CD4-positive, alpha-beta T cell treated with Interleukin-2 at 100 ng/mL for 4 hours (primary cell): ENCODE measurements at regions not wholly inside any gene's neighbourhood (a gene's known extent, or its start where the extent isn't known, plus 50 kb on each side); places are given as distances from the start of the nearest gene placed in this dataset.
"Not testable (repeated sequence)": the region's sequence is repeated elsewhere in the genome, so short reads cannot be mapped to it uniquely, and the experiment has no call there.

Source experiments
- DNase-seq: peaks from one replicate; pipeline ENCODE4 v3.0.0-alpha.2; 2020; ENCODE audit warnings: low spot score

DNA sequence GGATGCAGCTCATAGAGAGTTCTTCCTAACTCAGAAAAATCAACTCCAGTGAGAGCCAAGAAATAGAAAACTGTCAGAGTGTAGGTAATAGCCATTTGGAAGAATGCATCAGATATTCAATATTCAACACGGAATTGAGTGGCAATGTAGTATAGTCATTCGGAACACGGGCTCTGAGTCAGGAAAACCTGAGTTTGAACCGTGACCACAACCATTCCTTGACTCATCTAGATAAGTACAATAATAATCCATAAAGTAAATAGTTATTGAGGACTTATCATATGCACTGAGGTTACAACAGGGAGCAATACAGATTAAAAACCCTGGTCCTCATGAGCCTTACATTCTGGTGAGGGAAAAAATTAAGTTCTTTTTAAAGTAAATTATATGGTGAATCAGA lies 62.6 kb upstream of the PHF21A start:
- DNase-seq = no peak

DNA sequence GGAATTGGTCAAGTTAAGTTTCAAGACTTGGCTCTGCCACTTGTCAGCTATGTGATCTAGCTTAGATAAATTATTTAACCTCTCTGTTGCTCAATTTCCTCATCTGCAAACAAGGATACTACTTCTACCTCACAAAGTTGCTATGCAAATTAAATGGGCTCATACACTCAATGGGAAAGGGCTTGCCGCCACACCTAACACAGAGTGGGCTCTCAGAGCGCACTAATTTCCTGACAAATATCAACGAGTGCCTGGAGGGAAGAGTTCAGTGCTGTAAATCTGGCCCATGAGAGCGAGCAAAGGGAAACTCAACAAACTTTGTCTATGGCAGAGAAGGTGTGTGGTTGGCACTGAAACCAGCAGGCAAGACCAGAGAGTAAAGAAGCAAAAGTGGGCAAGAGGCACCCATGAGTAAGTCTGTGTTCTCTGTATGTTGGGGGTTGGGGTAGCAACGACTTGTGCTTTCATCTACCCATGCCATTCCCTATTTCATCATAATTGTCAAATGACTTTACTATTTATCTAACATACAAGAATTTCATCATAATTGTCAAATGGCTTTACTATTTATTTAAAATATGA lies 60.7 kb upstream of the PHF21A start:
- no peak for DNase-seq

DNA sequence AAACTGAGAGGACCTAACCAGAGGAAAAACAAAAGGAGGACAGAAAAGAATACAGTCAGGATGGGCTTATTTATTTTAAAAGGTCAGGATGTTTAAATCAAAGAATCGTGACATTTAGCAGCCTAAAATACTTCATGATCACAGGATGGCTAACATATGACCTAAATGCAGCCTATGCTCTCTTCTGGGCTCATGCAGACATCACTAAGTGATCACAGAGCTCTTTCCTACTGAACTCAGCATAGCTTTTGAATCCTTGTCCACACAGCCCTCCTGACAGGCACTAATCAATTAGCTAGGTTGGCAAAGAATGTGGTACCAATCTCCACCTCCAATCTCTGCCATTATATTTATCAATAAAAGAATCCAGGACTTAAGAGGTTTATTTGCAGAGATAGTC lies 60.1 kb upstream of the PHF21A start:
- DNase-seq = no peak

DNA sequence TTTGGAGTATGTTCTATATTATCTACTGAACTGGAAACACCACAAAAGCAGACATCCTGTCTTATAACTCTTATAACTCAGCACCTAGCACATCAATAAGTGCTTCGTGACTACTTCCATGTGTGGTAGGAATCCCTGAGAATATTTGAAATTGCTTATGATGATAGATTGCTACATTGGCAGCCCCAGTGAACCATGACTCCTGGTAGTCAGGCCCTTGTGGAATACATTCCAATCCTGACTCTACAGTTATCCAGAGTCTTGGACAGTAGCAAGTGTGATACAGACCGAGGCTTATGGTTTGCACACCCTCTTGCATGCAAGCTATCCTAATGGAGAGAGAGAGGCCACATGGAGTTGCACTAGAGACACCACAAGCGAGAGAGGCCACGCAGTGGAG lies 59.5 kb upstream of the PHF21A start:
- DNase-seq = no peak

DNA sequence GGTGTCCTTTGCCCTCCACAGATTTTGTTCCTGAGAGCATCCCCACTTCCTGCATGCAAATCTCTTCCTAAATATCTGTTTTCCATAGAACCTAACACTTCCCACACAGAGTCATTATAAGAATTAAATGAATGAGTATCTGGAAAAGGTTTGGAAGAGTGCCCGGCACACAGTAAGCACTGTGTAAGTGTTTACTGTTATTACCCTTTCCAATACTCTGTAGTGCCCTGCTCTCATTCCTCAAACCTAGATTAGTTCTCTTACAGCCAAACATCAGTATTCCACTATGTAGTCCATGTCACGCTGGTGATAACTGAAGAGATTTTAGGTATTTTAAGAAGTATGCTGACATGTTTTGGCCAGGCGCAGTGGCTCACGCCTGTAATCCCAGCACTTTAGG lies 57.3 kb upstream of the PHF21A start:
- no peak for DNase-seq

DNA sequence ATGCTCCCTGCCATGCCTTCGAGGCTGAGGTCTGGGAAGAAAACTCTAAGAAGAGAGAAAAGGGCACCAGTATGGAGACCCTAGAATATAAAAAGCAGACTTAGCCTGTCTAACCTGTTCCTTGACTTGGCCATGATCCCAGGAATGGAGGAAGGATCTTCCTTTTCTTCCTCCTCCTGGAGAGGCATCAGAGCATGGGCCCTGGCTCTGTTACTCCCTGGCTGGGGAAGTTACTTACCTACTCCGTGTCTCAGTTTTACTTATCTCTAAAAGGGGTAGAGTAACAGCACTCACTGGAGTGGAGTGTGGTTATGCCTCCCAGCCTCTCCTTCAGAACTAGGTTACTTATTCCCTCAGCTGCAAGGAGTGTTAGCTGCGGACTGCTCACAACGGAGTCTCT lies 55.2 kb upstream of the PHF21A start:
- DNase-seq = no peak

DNA sequence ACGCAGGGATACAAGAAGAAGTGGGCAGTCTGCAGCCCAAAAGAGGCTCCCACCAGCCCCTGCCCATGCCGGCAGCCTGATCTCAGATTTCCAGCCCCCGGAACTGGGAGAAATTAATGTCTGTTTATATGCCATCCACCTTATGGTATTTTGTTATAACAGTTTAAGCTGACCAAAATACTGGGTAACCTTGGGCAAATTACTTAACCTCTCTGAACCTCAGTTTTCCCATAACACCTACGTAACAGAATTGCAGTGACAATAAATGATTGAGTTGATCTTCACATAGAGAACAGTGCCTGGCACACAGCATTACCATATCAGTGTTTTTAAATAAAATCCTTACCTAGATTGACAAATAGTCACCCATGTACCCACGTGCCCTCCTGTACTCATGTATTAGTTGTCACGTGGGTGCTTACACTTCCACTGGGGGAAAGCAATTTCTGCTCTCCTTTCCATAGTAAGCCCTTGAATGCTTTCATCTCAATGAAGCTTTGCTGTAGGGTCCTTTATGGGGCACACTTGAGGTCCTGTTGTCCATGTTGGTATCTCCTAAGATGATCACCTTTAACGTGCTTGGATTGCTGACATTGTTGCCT lies 54.2 kb upstream of the PHF21A start:
- no peak for DNase-seq

DNA sequence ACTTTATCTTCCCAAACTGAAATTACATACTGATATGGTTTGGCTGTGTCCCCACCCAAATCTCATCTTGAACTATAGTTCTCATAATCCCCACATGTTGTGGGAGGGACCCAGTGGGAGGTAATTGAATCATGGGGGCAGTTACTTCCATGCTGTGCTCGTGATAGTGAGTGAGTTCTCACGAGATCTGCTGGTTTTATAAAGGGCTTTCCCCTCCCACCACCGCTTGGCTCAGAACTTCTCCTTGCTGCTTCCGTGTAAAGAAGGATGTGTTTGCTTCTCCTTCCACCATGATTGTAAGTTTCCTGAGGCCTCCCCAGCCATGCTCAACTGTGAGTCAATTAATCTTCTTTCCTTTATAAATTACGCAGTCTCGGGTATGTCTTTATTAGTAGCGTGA lies 50.4 kb upstream of the PHF21A start:
- not testable (repeated sequence) for DNase-seq
